Ishikawa (cell line): ENCODE measurements at regions not wholly inside any gene's neighbourhood (a gene's known extent, or its start where the extent isn't known, plus 50 kb on each side); places are given as distances from the start of the nearest gene placed in this dataset.

Experiments used
- CEBPB ChIP-seq: IDR thresholded peaks from 2 replicates; pipeline ENCODE4 v1.6.1; 2012
- CREB1 ChIP-seq: IDR thresholded peaks from 2 replicates; pipeline ENCODE4 v1.6.1; 2012; ENCODE audit warnings: low read depth
- EGR1 ChIP-seq: IDR thresholded peaks from 2 replicates; pipeline ENCODE4 v1.6.1; 2012
- EP300 ChIP-seq: IDR thresholded peaks from 2 replicates; pipeline ENCODE4 v1.6.1; 2012; ENCODE audit warnings: borderline replicate concordance
- FOXM1 ChIP-seq: IDR thresholded peaks from 2 replicates; pipeline ENCODE4 v1.6.1; 2012; ENCODE audit warnings: low read depth, borderline replicate concordance
- NFIC ChIP-seq: IDR thresholded peaks from 2 replicates; pipeline ENCODE4 v1.6.1; 2012
- RAD21 ChIP-seq: IDR thresholded peaks from 2 replicates; pipeline ENCODE4 v1.6.1; 2012; ENCODE audit warnings: low read depth
- TAF1 ChIP-seq: IDR thresholded peaks from 2 replicates; pipeline ENCODE4 v1.6.1; 2012; ENCODE audit warnings: low read depth, mild to moderate bottlenecking
- TCF12 ChIP-seq: IDR thresholded peaks from 2 replicates; pipeline ENCODE4 v1.6.1; 2012; ENCODE audit warnings: low read depth
- TEAD4 ChIP-seq: IDR thresholded peaks from 2 replicates; pipeline ENCODE4 v1.6.1; 2012
- YY1 ChIP-seq: IDR thresholded peaks from 2 replicates; pipeline ENCODE4 v1.6.1; 2012; ENCODE audit warnings: low read depth
- ZBTB7A ChIP-seq: IDR thresholded peaks from 2 replicates; pipeline ENCODE4 v1.6.1; 2012; ENCODE audit warnings: low read depth
- TF ChIP-seq, protein P1 (sequence below): IDR thresholded peaks from 2 replicates; pipeline ENCODE4 v1.6.1; 2012
- TF ChIP-seq, protein P2 (sequence below): IDR thresholded peaks from 2 replicates; pipeline ENCODE4 v1.6.1; 2012
- TF ChIP-seq, protein P3 (sequence below): IDR thresholded peaks from 2 replicates; pipeline ENCODE4 v1.6.1; 2012; ENCODE audit warnings: low read depth, mild to moderate bottlenecking

DNA sequence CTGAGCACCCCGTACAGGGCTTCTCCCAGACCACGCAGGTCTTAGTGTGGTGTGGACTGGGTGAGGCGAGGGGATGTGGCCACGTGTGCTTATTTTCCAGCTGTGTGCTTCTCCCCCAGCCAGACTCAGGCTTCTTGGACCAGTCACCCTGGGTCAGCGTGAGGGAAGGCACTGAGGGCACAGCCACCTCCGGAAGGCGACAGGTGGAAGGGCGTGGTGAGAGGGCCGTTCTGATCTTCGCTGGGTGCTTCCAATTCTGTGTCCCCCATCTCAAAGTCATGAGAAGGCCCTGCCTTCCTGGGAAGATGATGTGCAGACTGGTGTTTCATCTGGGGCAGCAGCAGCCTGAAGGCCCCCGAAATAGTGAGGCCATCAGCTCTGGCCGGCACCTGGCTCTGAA is 169.7 kb upstream of the MYCN start:
- TF ChIP-seq NFIC (no peak), ZBTB7A (no peak), TAF1 (no peak), CEBPB (no peak), RAD21 (no peak), TCF12 (no peak), CREB1 (no peak), FOXM1 (no peak), EGR1 (no peak), YY1 (no peak)
- TF ChIP-seq, protein P1, sequence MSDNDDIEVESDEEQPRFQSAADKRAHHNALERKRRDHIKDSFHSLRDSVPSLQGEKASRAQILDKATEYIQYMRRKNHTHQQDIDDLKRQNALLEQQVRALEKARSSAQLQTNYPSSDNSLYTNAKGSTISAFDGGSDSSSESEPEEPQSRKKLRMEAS = no peak
- TF ChIP-seq, protein P2, sequence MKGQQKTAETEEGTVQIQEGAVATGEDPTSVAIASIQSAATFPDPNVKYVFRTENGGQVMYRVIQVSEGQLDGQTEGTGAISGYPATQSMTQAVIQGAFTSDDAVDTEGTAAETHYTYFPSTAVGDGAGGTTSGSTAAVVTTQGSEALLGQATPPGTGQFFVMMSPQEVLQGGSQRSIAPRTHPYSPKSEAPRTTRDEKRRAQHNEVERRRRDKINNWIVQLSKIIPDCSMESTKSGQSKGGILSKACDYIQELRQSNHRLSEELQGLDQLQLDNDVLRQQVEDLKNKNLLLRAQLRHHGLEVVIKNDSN = no peak
- TF ChIP-seq, protein P3, sequence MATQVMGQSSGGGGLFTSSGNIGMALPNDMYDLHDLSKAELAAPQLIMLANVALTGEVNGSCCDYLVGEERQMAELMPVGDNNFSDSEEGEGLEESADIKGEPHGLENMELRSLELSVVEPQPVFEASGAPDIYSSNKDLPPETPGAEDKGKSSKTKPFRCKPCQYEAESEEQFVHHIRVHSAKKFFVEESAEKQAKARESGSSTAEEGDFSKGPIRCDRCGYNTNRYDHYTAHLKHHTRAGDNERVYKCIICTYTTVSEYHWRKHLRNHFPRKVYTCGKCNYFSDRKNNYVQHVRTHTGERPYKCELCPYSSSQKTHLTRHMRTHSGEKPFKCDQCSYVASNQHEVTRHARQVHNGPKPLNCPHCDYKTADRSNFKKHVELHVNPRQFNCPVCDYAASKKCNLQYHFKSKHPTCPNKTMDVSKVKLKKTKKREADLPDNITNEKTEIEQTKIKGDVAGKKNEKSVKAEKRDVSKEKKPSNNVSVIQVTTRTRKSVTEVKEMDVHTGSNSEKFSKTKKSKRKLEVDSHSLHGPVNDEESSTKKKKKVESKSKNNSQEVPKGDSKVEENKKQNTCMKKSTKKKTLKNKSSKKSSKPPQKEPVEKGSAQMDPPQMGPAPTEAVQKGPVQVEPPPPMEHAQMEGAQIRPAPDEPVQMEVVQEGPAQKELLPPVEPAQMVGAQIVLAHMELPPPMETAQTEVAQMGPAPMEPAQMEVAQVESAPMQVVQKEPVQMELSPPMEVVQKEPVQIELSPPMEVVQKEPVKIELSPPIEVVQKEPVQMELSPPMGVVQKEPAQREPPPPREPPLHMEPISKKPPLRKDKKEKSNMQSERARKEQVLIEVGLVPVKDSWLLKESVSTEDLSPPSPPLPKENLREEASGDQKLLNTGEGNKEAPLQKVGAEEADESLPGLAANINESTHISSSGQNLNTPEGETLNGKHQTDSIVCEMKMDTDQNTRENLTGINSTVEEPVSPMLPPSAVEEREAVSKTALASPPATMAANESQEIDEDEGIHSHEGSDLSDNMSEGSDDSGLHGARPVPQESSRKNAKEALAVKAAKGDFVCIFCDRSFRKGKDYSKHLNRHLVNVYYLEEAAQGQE = no peak

DNA sequence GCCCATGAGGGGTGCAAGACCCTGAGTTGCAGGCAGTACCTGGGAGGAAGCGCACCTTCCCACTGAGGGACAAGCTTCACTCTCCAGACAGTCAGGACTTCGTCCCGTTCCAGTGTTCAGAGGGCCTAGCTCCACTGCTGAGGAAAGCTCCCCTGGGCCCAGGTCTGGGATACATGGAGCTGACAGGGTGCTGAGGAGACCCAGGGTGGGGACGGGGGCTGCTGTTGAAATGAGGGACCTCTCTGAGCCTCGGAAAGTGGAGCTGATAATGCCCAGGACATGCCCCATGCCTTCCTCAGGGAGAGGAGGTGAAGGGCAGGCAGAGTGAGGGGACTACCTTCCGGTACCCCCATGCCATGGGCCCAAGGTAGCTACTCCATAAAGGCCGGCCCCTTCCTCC is 169.2 kb upstream of the MYCN start:
- no peak for TF ChIP-seq FOXM1
- TF ChIP-seq, protein P1 = no peak
- TF ChIP-seq TEAD4 = no peak
- no peak for TF ChIP-seq EGR1
- TF ChIP-seq, protein P2 = no peak
- no peak for TF ChIP-seq EP300
- TF ChIP-seq TAF1 = no peak
- no peak for TF ChIP-seq TCF12
- no peak for TF ChIP-seq ZBTB7A

DNA sequence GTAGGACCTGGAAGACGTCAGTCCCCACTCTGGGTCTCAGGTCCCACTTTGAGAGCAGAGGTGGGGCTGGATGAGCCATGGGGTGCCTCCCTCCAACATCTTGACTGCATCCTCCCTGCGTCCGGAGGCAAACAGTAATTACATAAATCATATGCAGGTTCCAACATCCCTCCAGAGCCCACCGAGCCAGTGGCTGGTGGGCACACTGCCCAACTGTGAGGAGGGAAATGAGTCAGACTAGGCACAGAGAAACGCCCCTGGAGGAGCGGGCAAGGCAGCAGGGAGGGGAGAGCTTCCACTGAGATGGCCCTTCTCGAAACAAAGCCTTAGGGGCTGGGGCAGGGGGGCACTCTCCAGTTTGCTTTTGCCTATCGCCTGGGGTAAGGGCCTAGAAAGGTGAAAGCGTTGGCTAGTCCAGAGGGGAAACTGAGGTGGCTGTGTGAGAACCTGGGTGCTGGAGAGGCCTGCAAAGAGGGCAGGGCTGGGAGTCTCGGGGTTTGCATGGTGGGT is 168.2 kb upstream of the MYCN start:
- TF ChIP-seq, protein P3 = no peak
- TF ChIP-seq YY1 (no peak), NFIC (no peak), CEBPB (no peak), TAF1 (no peak), EGR1 (no peak)

DNA sequence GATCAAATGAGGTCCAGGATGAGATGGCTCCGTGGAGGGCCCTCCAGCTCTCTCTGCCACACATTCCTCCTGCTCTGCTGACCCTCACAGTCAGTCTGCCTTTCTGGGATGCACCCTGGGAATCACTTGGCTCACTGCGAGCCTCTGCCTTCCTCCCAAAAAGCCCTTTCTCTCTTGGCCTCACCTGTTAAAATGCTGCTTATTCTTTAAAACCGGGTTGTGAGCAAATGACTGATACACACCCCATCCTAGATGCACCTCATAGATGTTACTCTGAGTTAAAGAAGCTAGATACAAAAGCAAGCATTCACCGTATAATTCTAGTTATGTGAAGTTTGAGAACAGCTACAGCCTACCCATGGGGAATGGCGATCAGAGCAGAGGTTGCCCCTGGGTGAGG is 167.7 kb upstream of the MYCN start:
- TF ChIP-seq CEBPB (no peak), EP300 (no peak), NFIC (no peak), TEAD4 (no peak), TAF1 (no peak), TCF12 (no peak), RAD21 (no peak), YY1 (no peak), FOXM1 (no peak), CREB1 (no peak), ZBTB7A (no peak), EGR1 (no peak)
- TF ChIP-seq, protein P3 = no peak
- TF ChIP-seq, protein P1 = no peak
- TF ChIP-seq, protein P2 = no peak
